Stomach (tissue), 8 donors: ENCODE measurements at regions not wholly inside any gene's neighbourhood (a gene's known extent, or its start where the extent isn't known, plus 50 kb on each side); places are given as distances from the start of the nearest gene placed in this dataset.
"Not testable (repeated sequence)": the region's sequence is repeated elsewhere in the genome, so short reads cannot be mapped to it uniquely, and the experiment has no call there.

ENCODE experiments used
- DNase-seq, 2 donors: peaks; one replicate each; pipeline versions ENCODE4 v3.0.0 to v3.0.0-alpha.2; 2013 to 2019
- H3K27ac ChIP-seq, 5 donors: fragments of 200-600 bp in 4 of 5; sonication (generic) in 4 of 5; one replicate each; pipeline ENCODE4 v1.5.1; 2013 to 2019; ENCODE audit warnings: mild to moderate bottlenecking in 1 of 5, moderate library complexity in 1 of 5
- H3K27me3 ChIP-seq, 3 donors: fragments of 200-600 bp; sonication (generic); one replicate each; pipeline ENCODE4 v1.5.1; 2017 to 2019; ENCODE audit warnings: mixed run types in 1 of 3
- H3K36me3 ChIP-seq, 4 donors: fragments of 200-600 bp; sonication (generic); 1 replicate in 3 of 4; 2 replicates in 1 of 4; pipeline ENCODE4 v1.5.1; 2016 to 2019
- H3K4me1 ChIP-seq, 4 donors: fragments of 200-600 bp; sonication (generic); one replicate each; pipeline ENCODE4 v1.5.1; 2016 to 2019
- H3K4me3 ChIP-seq, 4 donors: fragments of 200-600 bp; sonication (generic) in 3 of 4; one replicate each; pipeline ENCODE4 v1.5.1; 2016 to 2019; ENCODE audit warnings: mild to moderate bottlenecking in 1 of 4
- H3K9me3 ChIP-seq, 4 donors: fragments of 200-600 bp; sonication (generic); one replicate each; pipeline ENCODE4 v1.5.1; 2016 to 2019
- EP300 ChIP-seq: sonication (generic); formaldehyde crosslinking; IDR thresholded peaks from one replicate; pipeline ENCODE4 v1.6.1; 2017; ENCODE audit warnings: antibody characterized with exemption
- POLR2A ChIP-seq, 4 donors: fragments of 450-650 bp; IDR thresholded peaks; one replicate each; pipeline ENCODE4 v1.6.1; 2016; ENCODE audit warnings: antibody characterized with exemption in 4 of 4, control low read depth in 2 of 4, mild to moderate bottlenecking in 1 of 4, moderate library complexity in 1 of 4
- POLR2AphosphoS5 ChIP-seq, 3 donors: sonication (generic); formaldehyde crosslinking; IDR thresholded peaks; one replicate each; pipeline ENCODE4 v1.6.1; 2016; ENCODE audit warnings: antibody characterized with exemption in 3 of 3
- WGBS, 5 donors: extraction: QIAGEN DNeasy Blood & Tissue Kit in 3 of 5; methylation state at CpG; one replicate each; pipeline versions ENCODE4 v1.1.5 to v1.1.7; 2013 to 2018; 5-methylcytosine and 5-hydroxymethylcytosine counted together
- intact Hi-C: fragments of 100-400 bp; cut with DNase I; formaldehyde crosslinking; loops from one replicate; pipeline ENCODE4 v1.15.1; 2023; ENCODE audit warnings: low total_unique reads
- TF ChIP-seq, protein P1 (sequence below), 7 experiments: fragments of 450-650 bp in 4 of 7; fragments of 200-600 bp in 3 of 7; sonication (generic) in 3 of 7; IDR thresholded peaks; one replicate each; pipeline ENCODE4 v1.5.1; 2016 to 2019; ENCODE audit warnings: antibody characterized with exemption in 7 of 7, control low read depth in 2 of 7, mild to moderate bottlenecking in 1 of 7
- donor health status: healthy with polysubstance abuse.
- donor health status: Bipolar disorder and iron deficiency.
- donor health status: healthy.

DNA sequence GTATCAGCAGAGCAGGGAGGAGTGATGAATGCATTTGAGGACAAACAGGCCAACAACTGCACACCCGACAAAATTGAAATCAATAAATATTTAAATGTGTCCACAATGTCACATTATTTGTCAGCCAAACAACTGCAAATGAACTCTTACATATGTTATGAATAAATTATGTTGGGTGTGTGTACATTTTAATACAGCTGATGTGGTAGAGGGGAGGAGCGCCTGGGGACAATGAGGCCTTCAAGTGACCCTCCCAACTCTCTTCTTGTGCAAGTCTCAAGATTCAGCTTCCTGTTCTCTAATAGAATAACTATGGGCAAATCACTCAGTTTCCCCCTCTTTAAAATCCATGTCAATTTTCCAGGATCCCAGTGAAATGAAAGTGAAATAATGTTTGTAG lies 303.2 kb downstream of the TSHZ3 start:
- H3K9me3 ChIP-seq = no peaks in the 10 kb centered on the region
- intact Hi-C loops = no loop called here
- WGBS, 5 donors = 70 to 87% (median 82%) methylated on average over 2 of the region's 2 CpGs

DNA sequence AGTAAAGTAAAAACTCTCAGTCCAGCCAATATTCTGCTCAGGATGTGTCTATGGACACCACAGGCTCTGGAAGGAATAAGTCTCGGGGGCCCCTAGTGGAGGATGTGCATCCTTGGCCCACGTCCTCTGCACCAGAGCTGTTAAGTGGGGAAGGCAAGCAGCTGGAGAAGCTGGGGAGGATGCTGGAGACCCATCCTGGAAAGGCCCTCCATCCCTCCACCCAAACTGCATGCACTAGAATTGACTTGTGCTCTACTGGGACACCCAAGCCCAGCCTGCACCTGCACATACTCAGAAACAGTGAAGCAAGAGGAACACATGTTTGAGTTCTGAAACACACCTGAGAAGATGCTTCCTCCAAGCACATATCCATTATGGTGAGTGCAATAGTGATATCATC lies 307.8 kb downstream of the TSHZ3 start:
- H3K27me3 ChIP-seq = no peaks in the 10 kb centered on the region
- H3K4me1 ChIP-seq = peaks cover 0 to 20% (median 0%) of the 10 kb centered on the region in 4 donors
- DNase-seq = no peak
- TF ChIP-seq EP300 (no peak), POLR2AphosphoS5 (IDR thresholded peaks at IDR 0.05) (no peak), POLR2A (IDR thresholded peaks at IDR 0.05) (no peak)
- TF ChIP-seq, protein P1, sequence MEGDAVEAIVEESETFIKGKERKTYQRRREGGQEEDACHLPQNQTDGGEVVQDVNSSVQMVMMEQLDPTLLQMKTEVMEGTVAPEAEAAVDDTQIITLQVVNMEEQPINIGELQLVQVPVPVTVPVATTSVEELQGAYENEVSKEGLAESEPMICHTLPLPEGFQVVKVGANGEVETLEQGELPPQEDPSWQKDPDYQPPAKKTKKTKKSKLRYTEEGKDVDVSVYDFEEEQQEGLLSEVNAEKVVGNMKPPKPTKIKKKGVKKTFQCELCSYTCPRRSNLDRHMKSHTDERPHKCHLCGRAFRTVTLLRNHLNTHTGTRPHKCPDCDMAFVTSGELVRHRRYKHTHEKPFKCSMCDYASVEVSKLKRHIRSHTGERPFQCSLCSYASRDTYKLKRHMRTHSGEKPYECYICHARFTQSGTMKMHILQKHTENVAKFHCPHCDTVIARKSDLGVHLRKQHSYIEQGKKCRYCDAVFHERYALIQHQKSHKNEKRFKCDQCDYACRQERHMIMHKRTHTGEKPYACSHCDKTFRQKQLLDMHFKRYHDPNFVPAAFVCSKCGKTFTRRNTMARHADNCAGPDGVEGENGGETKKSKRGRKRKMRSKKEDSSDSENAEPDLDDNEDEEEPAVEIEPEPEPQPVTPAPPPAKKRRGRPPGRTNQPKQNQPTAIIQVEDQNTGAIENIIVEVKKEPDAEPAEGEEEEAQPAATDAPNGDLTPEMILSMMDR (IDR thresholded peaks at IDR 0.05) = no peak
- no peak overlapping the region for H3K4me3 ChIP-seq
- H3K27ac ChIP-seq = no peak overlapping the region
- 49 to 69% (median 56%) methylated on average over 2 of the region's 2 CpGs for WGBS, 5 donors
- no peaks in the 10 kb centered on the region for H3K9me3 ChIP-seq
- no peaks in the 10 kb centered on the region for H3K36me3 ChIP-seq
- intact Hi-C loops = no loop called here

More for the DNA sequence above, 303.2 kb downstream of the TSHZ3 start:
- TF ChIP-seq POLR2A (IDR thresholded peaks at IDR 0.05) (no peak), EP300 (no peak), POLR2AphosphoS5 (IDR thresholded peaks at IDR 0.05) (no peak)
- TF ChIP-seq, protein P1 (IDR thresholded peaks at IDR 0.05) = no peak
- Histone ChIP-seq H3K36me3 (no peaks in the 10 kb centered on the region), H3K4me3 (no peak overlapping the region), H3K27me3 (no peaks in the 10 kb centered on the region), H3K4me1 (no peaks in the 10 kb centered on the region), H3K27ac (no peak overlapping the region)
- DNase-seq = no peak

DNA sequence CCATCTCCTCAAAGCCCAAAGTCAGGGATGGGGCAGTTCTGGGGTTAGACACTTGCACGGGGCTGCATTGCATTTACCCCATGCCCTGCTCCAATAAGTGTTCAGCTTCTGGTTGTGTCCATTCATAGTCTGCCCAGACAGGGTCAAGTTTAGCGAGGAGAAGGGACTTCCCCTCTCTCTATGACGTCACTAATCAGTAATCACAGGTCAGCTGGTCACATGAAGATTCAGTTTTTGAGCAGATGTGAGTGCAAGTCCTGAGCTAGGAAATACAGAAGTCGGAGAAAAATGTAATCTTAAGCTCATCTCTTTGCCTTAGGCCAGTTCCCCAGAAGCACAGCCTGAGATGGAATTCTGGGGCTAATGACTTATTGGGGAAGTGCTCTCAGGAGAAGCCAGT lies 310.1 kb downstream of the TSHZ3 start:
- intact Hi-C loops = no loop called here
- TF ChIP-seq POLR2AphosphoS5 (IDR thresholded peaks at IDR 0.05) (no peak), POLR2A (IDR thresholded peaks at IDR 0.05) (no peak), EP300 (no peak)
- TF ChIP-seq, protein P1 (IDR thresholded peaks at IDR 0.05) = no peak
- Histone ChIP-seq H3K4me3 (no peak overlapping the region), H3K27me3 (no peaks in the 10 kb centered on the region), H3K9me3 (no peaks in the 10 kb centered on the region), H3K27ac (no peak overlapping the region), H3K4me1 (peaks cover 0 to 20% (median 0%) of the 10 kb centered on the region in 4 donors), H3K36me3 (no peaks in the 10 kb centered on the region)
- 52 to 66% (median 57%) methylated on average over 4 of the region's 4 CpGs for WGBS, 5 donors
- DNase-seq = no peak

DNA sequence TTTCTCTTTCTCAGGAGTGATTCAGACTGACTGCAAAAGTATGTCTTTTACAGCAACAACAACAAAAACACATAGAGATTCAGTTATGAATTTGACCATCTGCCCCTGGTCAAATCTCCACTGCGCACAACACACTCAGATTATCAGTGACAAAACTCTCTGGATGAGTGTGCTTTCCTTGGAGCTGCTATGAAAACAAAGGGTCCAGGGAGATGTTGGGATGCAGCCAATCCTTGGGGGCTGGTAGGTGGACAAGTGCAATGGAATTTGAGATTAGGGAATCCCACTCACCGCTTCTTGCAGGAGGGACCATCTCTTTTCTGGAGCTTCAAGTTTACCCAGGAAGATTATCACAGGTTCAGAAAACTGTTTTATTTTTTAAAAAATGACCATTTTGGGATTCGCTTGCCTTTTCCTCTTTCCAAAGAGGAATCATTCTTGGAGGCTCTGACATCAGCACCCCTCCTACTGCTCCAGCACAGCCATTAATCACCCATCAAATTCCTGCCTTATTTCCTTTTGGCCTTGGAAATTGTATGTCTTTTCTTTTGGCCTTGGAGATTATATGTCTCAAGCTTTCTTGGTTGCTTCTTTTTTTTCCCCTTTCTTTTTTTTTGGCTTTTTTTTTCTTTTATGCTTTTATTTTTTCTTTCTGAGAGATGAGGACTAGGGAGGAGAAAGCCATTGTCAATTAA lies 311.8 kb downstream of the TSHZ3 start:
- no peak for TF ChIP-seq EP300
- TF ChIP-seq POLR2A (IDR thresholded peaks at IDR 0.05) = no peak
- TF ChIP-seq POLR2AphosphoS5 (IDR thresholded peaks at IDR 0.05) = no peak
- TF ChIP-seq, protein P1 (IDR thresholded peaks at IDR 0.05) = no peak
- no peak overlapping the region for H3K4me3 ChIP-seq
- H3K4me1 ChIP-seq = peaks cover 0 to 20% (median 0%) of the 10 kb centered on the region in 4 donors
- no peak overlapping the region for H3K27ac ChIP-seq
- intact Hi-C loops = no loop called here
- WGBS, 5 donors = 71 to 81% (median 76%) methylated on average over 3 of the region's 3 CpGs
- H3K36me3 ChIP-seq = no peaks in the 10 kb centered on the region
- DNase-seq = peak in 1 of 2 donors; percentile 39
- H3K9me3 ChIP-seq = no peaks in the 10 kb centered on the region
- H3K27me3 ChIP-seq = no peaks in the 10 kb centered on the region

DNA sequence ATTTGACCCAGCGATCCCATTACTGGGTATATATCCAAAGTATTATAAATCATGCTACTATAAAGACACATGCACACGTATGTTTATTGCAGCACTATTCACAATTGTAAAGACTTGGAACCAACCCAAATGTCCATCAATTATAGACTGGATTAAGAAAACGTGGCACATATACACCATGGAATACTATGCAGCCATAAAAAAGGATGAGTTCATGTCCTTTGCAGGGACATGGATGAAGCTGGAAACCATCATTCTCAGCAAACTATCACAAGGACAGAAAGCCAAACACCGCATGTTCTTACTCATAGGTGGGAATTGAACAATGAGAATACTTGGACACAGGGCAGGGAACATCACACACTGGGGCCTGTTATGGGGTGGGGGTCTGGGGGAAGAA lies 317.8 kb downstream of the TSHZ3 start:
- H3K27me3 ChIP-seq, intact Hi-C loops, H3K9me3 ChIP-seq, H3K4me1 ChIP-seq, H3K27ac ChIP-seq, H3K36me3 ChIP-seq, DNase-seq, H3K4me3 ChIP-seq: not testable (repeated sequence)
- 72 to 85% (median 79%) methylated on average over 4 of the region's 4 CpGs for WGBS, 5 donors
